ENCODE measurements at regions not wholly inside any gene's neighbourhood (a gene's known extent, or its start where the extent isn't known, plus 50 kb on each side); places are given as distances from the start of the nearest gene placed in this dataset.

GRCh38 chr6:14408446-14408845 lies 290.9 kb downstream of the CD83 start:
- TF ChIP-seq REST (IDR thresholded peaks at IDR 0.05; ENCODE audit: insufficient read depth in 1 of 2, low read depth in 2 of 2, low read length in 2 of 2) (no peak), POLR2AphosphoS5 (IDR thresholded peaks at IDR 0.05; ENCODE audit: low read depth, low read length) (no peak), TAF1 (IDR thresholded peaks at IDR 0.05; ENCODE audit: borderline replicate concordance, insufficient read depth, low read length) (no peak), SIN3A (IDR thresholded peaks at IDR 0.05; ENCODE audit: borderline replicate concordance, insufficient read depth, low read length) (no peak), FOXP2 (optimal IDR thresholded peaks at IDR 0.05; ENCODE audit: borderline replicate concordance, extremely low read depth, extremely low read length, insufficient read depth) (no peak)

GRCh38 chr6:14412026-14412425 lies 294.5 kb downstream of the CD83 start:
- TF ChIP-seq POLR2AphosphoS5 (IDR thresholded peaks at IDR 0.05; ENCODE audit: low read depth, low read length): no peak

GRCh38 chr6:14415452-14415851 lies 297.9 kb downstream of the CD83 start:
- no peak for TF ChIP-seq TAF1 (IDR thresholded peaks at IDR 0.05; ENCODE audit: borderline replicate concordance, insufficient read depth, low read length)
- no peak for TF ChIP-seq REST (IDR thresholded peaks at IDR 0.05; ENCODE audit: insufficient read depth in 1 of 2, low read depth in 2 of 2, low read length in 2 of 2)
- TF ChIP-seq POLR2AphosphoS5 (IDR thresholded peaks at IDR 0.05; ENCODE audit: low read depth, low read length): no peak
- no peak for TF ChIP-seq SIN3A (IDR thresholded peaks at IDR 0.05; ENCODE audit: borderline replicate concordance, insufficient read depth, low read length)

GRCh38 chr6:14417377-14417776 lies 299.8 kb downstream of the CD83 start:
- TF ChIP-seq TAF1 (IDR thresholded peaks at IDR 0.05; ENCODE audit: borderline replicate concordance, insufficient read depth, low read length): no peak
- TF ChIP-seq POLR2AphosphoS5 (IDR thresholded peaks at IDR 0.05; ENCODE audit: low read depth, low read length): no peak
- TF ChIP-seq SIN3A (IDR thresholded peaks at IDR 0.05; ENCODE audit: borderline replicate concordance, insufficient read depth, low read length): no peak
- TF ChIP-seq REST (IDR thresholded peaks at IDR 0.05; ENCODE audit: insufficient read depth in 1 of 2, low read depth in 2 of 2, low read length in 2 of 2): no peak
- no peak for TF ChIP-seq FOXP2 (optimal IDR thresholded peaks at IDR 0.05; ENCODE audit: borderline replicate concordance, extremely low read depth, extremely low read length, insufficient read depth)

- TF ChIP-seq TAF1 (IDR thresholded peaks at IDR 0.05; ENCODE audit: borderline replicate concordance, insufficient read depth, low read length): no peak
- no peak for TF ChIP-seq REST (IDR thresholded peaks at IDR 0.05; ENCODE audit: insufficient read depth in 1 of 2, low read depth in 2 of 2, low read length in 2 of 2)
- no peak for TF ChIP-seq POLR2AphosphoS5 (IDR thresholded peaks at IDR 0.05; ENCODE audit: low read depth, low read length)
- no peak for TF ChIP-seq FOXP2 (optimal IDR thresholded peaks at IDR 0.05; ENCODE audit: borderline replicate concordance, extremely low read depth, extremely low read length, insufficient read depth)
- TF ChIP-seq SIN3A (IDR thresholded peaks at IDR 0.05; ENCODE audit: borderline replicate concordance, insufficient read depth, low read length): no peak
These were observed 304.5 kb downstream of the CD83 start for GRCh38 chr6:14422061-14422460.
